ENCODE measurements at regions not wholly inside any gene's neighbourhood (a gene's known extent, or its start where the extent isn't known, plus 50 kb on each side); places are given as distances from the start of the nearest gene placed in this dataset.

DNA sequence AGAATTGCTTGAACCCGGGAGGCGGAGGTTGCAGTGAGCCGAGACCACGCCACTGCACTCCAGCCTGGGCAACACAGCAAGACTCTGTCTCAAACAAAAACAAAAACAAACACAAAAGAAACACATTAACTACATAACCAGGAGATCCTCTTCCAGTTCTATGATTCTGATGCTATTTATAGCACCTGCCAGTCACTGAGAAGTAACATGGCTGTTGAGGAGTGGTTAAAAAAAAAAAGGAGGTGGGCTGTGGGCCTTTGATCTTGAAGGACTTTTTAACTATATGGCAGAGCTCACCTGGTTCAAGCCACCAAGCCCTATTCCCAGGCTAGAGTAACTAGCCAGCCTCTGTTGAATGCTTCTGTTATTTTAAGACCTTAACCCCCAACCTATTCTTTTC lies 148.8 kb downstream of the ZBTB18 start:
- H3K4me3 ChIP-seq (ENCODE audit: control insufficient read depth, low read depth, low read length), result no peak overlapping the region
- DNase-seq (ENCODE audit: low read depth), result no peak
- TF ChIP-seq, protein P1, sequence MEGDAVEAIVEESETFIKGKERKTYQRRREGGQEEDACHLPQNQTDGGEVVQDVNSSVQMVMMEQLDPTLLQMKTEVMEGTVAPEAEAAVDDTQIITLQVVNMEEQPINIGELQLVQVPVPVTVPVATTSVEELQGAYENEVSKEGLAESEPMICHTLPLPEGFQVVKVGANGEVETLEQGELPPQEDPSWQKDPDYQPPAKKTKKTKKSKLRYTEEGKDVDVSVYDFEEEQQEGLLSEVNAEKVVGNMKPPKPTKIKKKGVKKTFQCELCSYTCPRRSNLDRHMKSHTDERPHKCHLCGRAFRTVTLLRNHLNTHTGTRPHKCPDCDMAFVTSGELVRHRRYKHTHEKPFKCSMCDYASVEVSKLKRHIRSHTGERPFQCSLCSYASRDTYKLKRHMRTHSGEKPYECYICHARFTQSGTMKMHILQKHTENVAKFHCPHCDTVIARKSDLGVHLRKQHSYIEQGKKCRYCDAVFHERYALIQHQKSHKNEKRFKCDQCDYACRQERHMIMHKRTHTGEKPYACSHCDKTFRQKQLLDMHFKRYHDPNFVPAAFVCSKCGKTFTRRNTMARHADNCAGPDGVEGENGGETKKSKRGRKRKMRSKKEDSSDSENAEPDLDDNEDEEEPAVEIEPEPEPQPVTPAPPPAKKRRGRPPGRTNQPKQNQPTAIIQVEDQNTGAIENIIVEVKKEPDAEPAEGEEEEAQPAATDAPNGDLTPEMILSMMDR (conservative IDR thresholded peaks at IDR 0.05; ENCODE audit: control insufficient read depth, insufficient read depth, low read depth, low read length), result no peak

GRCh38 chr1:244200596-244200995 lies 149.5 kb downstream of the ZBTB18 start:
- no peak for DNase-seq (ENCODE audit: low read depth)
- TF ChIP-seq, protein P1 (conservative IDR thresholded peaks at IDR 0.05; ENCODE audit: control insufficient read depth, insufficient read depth, low read depth, low read length), result no peak
- H3K4me3 ChIP-seq (ENCODE audit: control insufficient read depth, low read depth, low read length), result no peak overlapping the region

GRCh38 chr1:244201750-244202149 lies 150.7 kb downstream of the ZBTB18 start:
- no peak for DNase-seq (ENCODE audit: low read depth)
- no peak overlapping the region for H3K4me3 ChIP-seq (ENCODE audit: control insufficient read depth, low read depth, low read length)
- TF ChIP-seq, protein P1 (conservative IDR thresholded peaks at IDR 0.05; ENCODE audit: control insufficient read depth, insufficient read depth, low read depth, low read length), result no peak

DNA sequence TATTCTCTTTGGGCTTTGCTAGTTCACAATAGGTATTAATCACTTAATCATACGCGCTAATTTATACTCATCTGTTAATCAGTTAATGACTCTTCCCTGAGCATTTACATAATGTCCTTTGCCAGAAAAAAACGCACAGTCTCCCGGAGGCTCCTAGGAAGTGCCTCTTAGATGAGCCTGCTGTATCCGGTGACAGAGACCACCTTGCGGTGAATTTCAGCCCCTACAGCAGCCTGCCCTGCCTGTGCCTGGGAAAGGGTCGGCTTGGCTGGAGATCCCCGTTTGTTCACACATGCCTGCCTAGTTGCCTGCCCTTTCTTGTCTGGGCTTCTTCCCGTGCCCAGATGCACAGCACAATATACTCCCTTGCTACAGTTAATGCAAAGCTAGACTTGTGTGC lies 152.9 kb downstream of the ZBTB18 start:
- no peak for DNase-seq (ENCODE audit: low read depth)
- TF ChIP-seq, protein P1 (conservative IDR thresholded peaks at IDR 0.05; ENCODE audit: control insufficient read depth, insufficient read depth, low read depth, low read length), result no peak
- H3K4me3 ChIP-seq (ENCODE audit: control insufficient read depth, low read depth, low read length), result no peak overlapping the region

- H3K4me3 ChIP-seq (ENCODE audit: control insufficient read depth, low read depth, low read length), result no peak overlapping the region
- TF ChIP-seq, protein P1 (conservative IDR thresholded peaks at IDR 0.05; ENCODE audit: control insufficient read depth, insufficient read depth, low read depth, low read length), result no peak
- DNase-seq (ENCODE audit: low read depth), result no peak
These were observed 154.1 kb downstream of the ZBTB18 start for GRCh38 chr1:244205171-244205570.

GRCh38 chr1:244205906-244206305 lies 154.8 kb downstream of the ZBTB18 start:
- no peak for DNase-seq (ENCODE audit: low read depth)
- H3K4me3 ChIP-seq (ENCODE audit: control insufficient read depth, low read depth, low read length), result no peak overlapping the region
- TF ChIP-seq, protein P1 (conservative IDR thresholded peaks at IDR 0.05; ENCODE audit: control insufficient read depth, insufficient read depth, low read depth, low read length), result no peak

Data from fibroblast of mammary gland (primary cell).